GM19452 (cell line): ENCODE measurements at regions not wholly inside any gene's neighbourhood (a gene's known extent, or its start where the extent isn't known, plus 50 kb on each side); places are given as distances from the start of the nearest gene placed in this dataset.
"Not testable (repeated sequence)": the region's sequence is repeated elsewhere in the genome, so short reads cannot be mapped to it uniquely, and the experiment has no call there.

Experiments used
- ATAC-seq: cut with Tn5 transposase; IDR thresholded peaks from one replicate; pipeline ENCODE4 v1.9.1; 2021; ENCODE audit not compliant: unreplicated experiment

GRCh38 chr3:134106580-134106979 is 76.9 kb upstream of the SLCO2A1 start:
- ATAC-seq = peak; percentile 96

- no peak for ATAC-seq
These were observed 76.3 kb upstream of the SLCO2A1 start for GRCh38 chr3:134105876-134106556.

- ATAC-seq = no peak
These were observed 74.3 kb upstream of the SLCO2A1 start for GRCh38 chr3:134104031-134104430.

- no peak for ATAC-seq
These were observed 73.7 kb upstream of the SLCO2A1 start for GRCh38 chr3:134103470-134103869.

- no peak for ATAC-seq
These were observed 73.3 kb upstream of the SLCO2A1 start for GRCh38 chr3:134102976-134103375.

- not testable (repeated sequence) for ATAC-seq
These were observed 66.5 kb upstream of the SLCO2A1 start for GRCh38 chr3:134096214-134096613.

GRCh38 chr3:134095005-134095404 is 65.3 kb upstream of the SLCO2A1 start:
- no peak for ATAC-seq

GRCh38 chr3:134094491-134094890 is 64.8 kb upstream of the SLCO2A1 start:
- ATAC-seq = no peak

- ATAC-seq = no peak
These were observed 64.2 kb upstream of the SLCO2A1 start for GRCh38 chr3:134093956-134094355.

GRCh38 chr3:134092208-134092701 is 62.5 kb upstream of the SLCO2A1 start:
- no peak for ATAC-seq

- ATAC-seq = no peak
These were observed 60.3 kb upstream of the SLCO2A1 start for GRCh38 chr3:134090031-134090430.

GRCh38 chr3:134087060-134087974 is 57.6 kb upstream of the SLCO2A1 start:
- no peak for ATAC-seq

GRCh38 chr3:134086616-134087015 is 56.9 kb upstream of the SLCO2A1 start:
- no peak for ATAC-seq

GRCh38 chr3:134085034-134085775 is 55.5 kb upstream of the SLCO2A1 start:
- no peak for ATAC-seq

GRCh38 chr3:134084242-134084950 is 54.7 kb upstream of the SLCO2A1 start:
- ATAC-seq = no peak

- ATAC-seq = no peak
These were observed 54.0 kb upstream of the SLCO2A1 start for GRCh38 chr3:134083626-134084241.

- no peak for ATAC-seq
These were observed 53.3 kb upstream of the SLCO2A1 start for GRCh38 chr3:134083008-134083407.

- ATAC-seq = no peak
These were observed 52.9 kb upstream of the SLCO2A1 start for GRCh38 chr3:134082582-134082981.

- ATAC-seq = no peak
These were observed 51.5 kb upstream of the SLCO2A1 start for GRCh38 chr3:134081211-134081610.

GRCh38 chr3:134080761-134081160 is 51.0 kb upstream of the SLCO2A1 start:
- ATAC-seq = no peak
